GM18907 (cell line): ENCODE measurements at regions not wholly inside any gene's neighbourhood (a gene's known extent, or its start where the extent isn't known, plus 50 kb on each side); places are given as distances from the start of the nearest gene placed in this dataset.

Experiments
- ATAC-seq: cut with Tn5 transposase; IDR thresholded peaks from one replicate; pipeline ENCODE4 v1.9.1; 2021; ENCODE audit warnings: mild to moderate bottlenecking, moderate library complexity; ENCODE audit not compliant: unreplicated experiment

DNA sequence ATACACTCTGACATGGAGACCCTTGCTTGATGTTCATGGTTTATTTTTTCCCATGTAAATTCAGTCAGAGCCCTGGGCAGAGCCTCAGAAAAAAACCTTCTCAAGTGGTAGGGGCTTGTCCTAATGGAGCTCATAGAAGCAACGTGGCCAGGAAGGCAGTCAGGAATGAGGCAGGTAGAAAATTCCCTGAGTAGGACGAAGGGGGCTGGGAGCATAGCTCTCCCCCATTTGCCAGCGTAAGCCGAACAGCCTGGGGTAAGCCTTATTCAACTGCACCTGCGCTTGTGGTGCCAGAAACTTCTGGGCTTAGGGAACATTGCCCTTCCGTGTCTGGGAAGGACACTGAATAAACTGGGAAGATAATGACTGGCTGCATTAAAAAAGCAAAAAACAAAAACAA lies 238.5 kb upstream of the ROPN1 start:
- no peak for ATAC-seq

DNA sequence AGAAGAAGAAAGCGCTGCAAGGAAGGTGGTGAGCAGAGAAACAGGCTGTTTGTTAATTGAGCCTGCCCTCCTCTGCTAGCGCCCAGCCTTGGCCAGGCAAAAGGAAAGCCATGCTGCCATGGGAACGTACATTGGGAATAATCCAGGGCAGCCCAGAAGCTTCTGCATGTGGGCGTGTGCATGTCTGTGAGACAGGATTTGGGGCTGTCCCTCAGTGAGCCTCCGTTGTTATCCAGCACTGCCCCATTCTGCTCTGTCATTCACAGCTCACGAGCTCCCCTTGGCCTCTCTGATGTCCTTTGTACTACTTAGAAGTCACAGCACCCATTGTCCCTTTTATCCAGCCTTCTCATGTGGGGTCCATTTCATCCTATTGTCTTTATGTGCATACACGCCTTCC lies 239.1 kb upstream of the ROPN1 start:
- no peak for ATAC-seq

- ATAC-seq, result no peak
Observed at GRCh38 chr3:124234852-124235252, 242.9 kb upstream of the ROPN1 start.

- ATAC-seq, result no peak
Observed at GRCh38 chr3:124235446-124235845, 243.5 kb upstream of the ROPN1 start.

GRCh38 chr3:124243177-124243859 lies 251.4 kb upstream of the ROPN1 start:
- no peak for ATAC-seq

DNA sequence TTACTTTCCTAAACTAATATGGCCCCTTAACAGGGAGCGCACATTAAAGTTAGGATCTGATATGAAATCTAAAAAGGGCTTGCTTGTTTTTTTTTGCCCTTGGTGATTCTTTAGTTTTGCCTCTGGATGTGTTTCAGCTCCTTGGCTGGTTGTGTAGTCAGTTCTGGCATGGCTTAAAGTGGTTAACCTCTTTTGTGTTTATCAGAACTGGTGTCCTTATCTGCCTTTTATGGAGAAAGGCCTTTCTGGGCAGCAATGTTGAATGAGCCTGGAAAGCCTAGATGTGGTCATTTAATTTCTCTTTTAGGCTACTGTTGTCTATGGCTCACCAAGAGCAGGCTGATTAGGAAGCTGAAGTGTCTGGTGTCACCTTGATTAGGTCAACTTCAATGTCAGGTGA lies 254.5 kb upstream of the ROPN1 start:
- ATAC-seq, result no peak

DNA sequence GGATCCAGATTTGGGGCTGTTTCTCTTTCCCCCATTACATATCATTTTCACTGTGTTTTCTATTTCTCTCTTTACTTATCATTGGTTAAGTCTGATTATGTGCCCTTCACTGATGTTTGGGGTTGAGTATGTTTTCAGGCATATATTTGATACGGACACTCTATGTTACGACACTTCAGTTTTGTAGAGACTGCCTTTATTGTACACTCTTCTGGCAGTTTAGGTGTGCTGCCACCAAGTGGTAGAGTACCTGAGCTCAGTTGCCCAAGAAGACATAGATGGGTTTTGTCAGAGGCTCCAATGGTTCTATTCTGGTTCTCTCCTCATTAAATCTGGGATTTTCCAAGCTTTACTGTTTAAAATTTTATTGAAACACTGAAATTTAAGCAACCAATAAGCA lies 255.0 kb upstream of the ROPN1 start:
- no peak for ATAC-seq

- no peak for ATAC-seq
Observed at GRCh38 chr3:124248471-124249028, 256.6 kb upstream of the ROPN1 start.

DNA sequence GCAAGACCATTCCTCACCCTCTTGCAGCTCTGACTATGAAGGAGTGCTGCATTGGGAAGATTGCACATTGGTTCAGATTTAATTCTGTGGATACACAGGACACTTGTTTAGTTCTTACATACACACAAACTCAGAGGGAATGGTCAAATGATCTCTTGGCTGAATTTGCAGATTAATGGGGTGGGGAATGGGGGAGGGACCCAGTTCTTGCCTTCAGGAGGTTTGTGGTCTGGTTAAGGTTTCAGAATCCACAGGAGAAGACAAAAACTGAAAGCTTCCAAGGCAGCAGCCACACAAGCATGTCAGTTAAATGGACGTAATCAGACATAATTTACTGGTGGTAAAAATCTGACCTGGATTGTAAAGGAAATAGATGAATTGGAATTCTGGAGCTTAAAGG lies 257.1 kb upstream of the ROPN1 start:
- ATAC-seq, result no peak

DNA sequence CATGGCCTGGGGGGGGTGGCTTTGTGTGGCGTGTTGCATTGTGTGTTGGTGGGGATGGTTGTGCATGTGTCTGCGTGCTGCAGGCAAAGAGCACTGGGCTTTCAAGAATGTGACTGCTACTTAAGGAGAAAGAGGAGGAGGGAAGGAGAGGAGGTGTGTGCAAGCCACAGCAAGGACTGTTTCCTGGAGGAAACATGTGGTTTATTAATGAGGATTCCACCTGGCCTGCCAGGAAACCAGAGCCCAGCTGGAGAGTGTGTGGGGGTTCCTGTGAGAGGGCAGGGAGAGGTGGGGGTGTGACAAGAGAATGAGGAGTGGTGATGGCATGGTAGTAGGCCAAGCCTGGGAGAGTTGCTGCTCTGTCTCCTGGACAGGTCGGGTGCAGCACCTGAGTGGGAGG lies 258.1 kb upstream of the ROPN1 start:
- ATAC-seq, result no peak

DNA sequence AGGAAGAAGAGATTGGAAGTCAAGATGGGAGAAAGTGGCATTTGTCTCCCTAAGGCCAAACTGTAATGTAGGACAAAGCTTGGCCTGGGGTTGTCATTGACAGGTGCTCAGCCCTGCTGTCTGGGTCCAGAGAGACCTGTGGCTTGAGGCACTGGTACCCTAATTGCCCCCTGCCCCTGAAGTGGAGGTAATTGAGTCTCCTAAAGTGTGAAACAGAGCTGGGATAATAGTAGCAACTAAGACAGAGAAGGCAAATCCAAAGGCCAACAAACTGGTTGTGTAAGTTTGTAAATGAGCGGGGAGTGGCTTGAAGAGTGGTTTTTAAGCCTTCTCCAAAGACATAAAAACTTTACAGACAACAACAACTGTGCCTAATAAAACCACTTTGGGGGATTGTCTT lies 264.2 kb upstream of the ROPN1 start:
- no peak for ATAC-seq

- no peak for ATAC-seq
Observed at GRCh38 chr3:124256599-124256998, 264.7 kb upstream of the ROPN1 start.

GRCh38 chr3:124257336-124257864 lies 265.5 kb upstream of the ROPN1 start:
- ATAC-seq, result peak; percentile 49

DNA sequence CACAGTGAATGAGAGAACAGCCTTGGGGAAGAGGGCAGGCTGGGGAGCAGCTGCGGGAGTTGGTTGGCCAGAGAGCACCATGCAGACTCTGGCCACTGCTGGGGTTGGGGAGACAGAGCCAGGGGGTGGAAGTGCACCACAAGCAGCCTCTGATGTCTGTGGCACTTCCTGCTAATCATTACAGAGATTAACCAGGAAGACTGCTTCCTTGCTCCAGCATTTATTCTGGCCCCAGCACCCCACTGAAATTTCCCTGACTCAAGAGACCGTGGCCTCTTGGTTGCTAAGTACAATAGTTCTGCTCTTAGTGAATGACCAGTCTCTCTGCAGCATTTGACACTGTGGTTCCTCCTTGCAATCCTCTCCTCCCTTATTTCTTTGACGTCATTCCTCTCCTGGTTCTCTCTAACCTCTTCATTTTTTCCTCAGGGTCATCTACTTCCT lies 266.2 kb upstream of the ROPN1 start:
- ATAC-seq, result no peak

DNA sequence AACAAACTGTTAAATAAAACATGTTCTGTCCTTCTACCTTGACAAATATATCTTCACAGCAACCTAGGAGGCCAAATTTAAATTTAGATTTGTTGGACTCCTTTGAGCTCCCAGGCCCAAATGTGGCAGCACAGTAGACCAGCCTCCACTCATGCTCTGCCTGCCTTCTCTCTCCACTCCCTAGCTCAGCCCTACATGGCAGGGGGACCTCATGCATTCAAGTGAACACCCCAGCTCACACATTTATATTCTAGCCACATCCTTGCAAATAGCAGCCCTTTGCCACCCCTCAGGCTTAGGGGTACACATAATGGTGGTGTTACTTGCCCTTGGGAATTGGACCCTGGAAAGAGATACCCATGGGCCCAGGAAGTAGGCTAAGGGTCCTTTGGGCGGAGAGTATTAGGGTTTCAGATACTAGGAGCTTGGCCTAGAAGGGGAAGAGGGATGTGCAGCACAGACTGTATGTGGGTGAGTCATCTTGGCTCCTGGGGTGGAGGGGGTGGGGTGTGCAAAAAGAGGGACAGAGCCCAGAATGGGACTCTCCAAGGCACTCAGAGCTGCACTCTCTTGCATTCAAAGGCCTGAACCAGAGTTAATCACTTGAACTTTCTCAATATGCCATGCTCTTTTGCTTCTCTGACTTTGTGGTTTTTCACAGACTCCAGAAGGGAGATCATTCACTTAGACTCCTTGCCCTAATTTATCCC lies 268.4 kb upstream of the ROPN1 start:
- no peak for ATAC-seq

- ATAC-seq, result no peak
Observed at GRCh38 chr3:124261306-124261705, 269.4 kb upstream of the ROPN1 start.

DNA sequence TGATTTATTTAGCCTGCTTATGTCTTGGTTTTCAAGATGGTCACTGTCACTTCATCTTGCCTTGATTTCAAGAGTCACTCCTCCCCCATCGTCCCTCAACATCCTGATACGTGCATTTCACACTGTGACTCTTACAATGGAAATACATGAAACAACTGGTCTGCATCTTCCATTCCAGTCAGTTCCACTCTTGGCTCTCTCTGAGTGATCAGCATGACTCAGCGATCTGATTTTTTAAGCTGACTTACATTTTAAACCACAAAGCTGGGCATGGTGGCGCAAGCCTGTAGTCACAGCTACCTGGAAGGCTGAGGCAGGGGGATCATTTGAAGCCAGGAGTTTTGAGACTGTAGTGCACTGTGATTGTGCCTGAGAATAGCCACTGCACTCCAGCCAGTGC lies 271.2 kb upstream of the ROPN1 start:
- no peak for ATAC-seq

DNA sequence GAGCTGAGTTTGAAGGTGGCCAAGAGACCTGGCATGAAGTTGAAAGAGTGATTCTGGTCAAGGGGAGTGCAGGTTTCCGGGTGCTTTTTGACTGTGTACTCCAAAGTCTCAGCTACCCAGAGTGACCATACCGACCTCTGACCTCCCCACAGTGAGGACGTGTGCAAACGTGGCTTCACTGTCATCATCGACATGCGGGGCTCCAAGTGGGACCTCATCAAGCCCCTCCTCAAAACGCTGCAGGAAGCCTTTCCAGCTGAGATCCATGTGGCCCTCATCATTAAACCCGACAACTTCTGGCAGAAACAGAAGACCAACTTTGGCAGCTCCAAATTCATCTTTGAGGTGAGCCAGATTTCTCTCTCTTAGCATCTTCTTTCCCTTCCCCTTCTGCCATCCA lies 272.4 kb upstream of the ROPN1 start:
- ATAC-seq, result no peak

DNA sequence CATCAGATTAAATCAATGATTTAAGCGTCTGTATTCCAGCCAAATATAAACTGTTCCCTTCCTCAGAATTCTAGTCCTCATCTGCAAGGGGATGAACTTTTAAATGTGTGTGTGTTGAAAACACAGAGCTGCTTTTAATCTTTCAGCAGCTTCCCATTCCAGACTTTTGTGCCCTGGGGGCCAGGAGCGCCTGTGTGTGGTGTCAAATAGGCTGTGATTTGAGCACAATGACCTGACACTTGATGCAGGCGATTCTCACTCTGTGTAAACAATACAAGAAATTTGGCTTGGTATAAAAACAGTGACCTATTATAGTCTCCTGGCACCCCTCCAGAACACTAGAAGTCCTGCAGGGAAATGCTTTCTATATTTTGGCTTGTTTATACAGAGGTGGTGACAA lies 274.6 kb upstream of the ROPN1 start:
- no peak for ATAC-seq

- no peak for ATAC-seq
Observed at GRCh38 chr3:124267406-124267805, 275.5 kb upstream of the ROPN1 start.

- ATAC-seq, result no peak
Observed at GRCh38 chr3:124268355-124268754, 276.4 kb upstream of the ROPN1 start.

DNA sequence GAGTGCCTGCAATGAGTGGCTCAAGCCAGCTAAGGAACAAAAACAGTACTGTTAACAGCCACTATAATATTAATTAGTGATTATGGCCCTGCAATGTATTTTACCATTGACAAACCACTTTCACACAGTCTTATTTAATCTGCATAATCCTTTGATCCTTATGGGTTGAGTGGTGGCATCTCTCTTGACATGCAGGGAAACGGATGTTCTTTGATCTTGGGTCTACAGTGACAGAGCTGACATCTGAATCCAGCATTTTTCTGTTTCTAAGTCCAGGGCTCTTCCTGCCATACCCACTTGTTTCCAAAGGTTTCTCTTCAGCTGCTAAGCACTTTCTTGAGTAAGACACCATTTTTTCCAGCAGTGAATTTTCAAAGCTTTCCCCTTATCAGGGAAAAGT lies 277.7 kb upstream of the ROPN1 start:
- no peak for ATAC-seq
